ENCODE measurements at regions not wholly inside any gene's neighbourhood (a gene's known extent, or its start where the extent isn't known, plus 50 kb on each side); places are given as distances from the start of the nearest gene placed in this dataset.
"Not testable (repeated sequence)": the region's sequence is repeated elsewhere in the genome, so short reads cannot be mapped to it uniquely, and the experiment has no call there.

- DNase-seq: no peak
Measured at GRCh38 chr1:73770109-73770905, 427.7 kb downstream of the LRRIQ3 start.

- no peak for DNase-seq
Measured at GRCh38 chr1:73766786-73767348, 431.1 kb downstream of the LRRIQ3 start.

DNA sequence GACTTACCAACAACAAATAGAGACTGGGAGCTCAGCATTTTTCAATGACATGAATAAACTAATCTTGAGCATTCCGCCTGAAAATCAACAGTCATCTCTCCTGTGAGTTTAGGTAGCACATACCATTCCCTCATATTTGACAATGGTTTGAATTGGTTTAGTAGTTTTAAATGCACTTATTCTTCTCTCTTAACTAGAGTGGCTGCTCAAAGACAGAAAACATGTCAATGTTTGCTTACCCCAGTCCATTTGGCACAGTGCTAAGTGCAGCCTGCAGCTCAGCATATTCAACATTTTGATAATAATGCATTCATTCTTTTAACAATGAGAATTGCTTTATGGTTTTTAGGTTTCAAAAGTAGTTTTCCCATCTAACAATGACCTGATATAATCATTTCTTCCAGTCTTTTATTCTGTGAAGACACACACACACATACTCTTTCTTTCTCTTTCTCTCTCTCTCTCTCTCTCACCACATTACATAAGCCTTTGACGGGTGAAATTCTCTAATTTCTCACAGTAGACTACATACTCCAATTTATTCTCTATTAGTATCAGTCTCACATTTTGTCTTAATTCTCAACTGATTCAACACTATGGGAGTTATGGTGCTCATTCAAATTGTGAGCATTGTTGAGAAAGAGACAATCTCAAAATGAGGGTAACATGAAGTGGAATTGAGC is 432.3 kb downstream of the LRRIQ3 start:
- DNase-seq: no peak

DNA sequence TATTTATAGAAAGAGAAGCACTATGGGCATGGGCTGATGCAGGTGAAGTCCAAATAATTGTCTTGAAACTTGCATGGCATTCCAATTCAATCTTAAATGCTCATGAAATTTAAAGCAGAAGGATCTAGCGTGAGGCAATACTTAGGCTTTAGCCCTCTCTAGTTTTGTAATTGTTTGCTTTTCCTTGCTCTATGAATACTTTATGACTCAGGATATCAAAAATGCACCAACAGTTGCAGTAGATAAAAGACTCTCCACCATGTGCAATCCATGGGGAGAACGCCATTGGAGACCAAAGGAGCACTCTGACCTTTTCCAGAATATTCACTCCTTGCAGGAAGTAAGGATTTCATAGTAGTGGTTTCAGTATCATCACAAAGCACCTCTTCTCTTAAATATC is 436.4 kb downstream of the LRRIQ3 start:
- no peak for DNase-seq

- no peak for DNase-seq
Measured at GRCh38 chr1:73759011-73759410, 439.0 kb downstream of the LRRIQ3 start.

- DNase-seq: no peak
Measured at GRCh38 chr1:73756817-73757216, 441.2 kb downstream of the LRRIQ3 start.

DNA sequence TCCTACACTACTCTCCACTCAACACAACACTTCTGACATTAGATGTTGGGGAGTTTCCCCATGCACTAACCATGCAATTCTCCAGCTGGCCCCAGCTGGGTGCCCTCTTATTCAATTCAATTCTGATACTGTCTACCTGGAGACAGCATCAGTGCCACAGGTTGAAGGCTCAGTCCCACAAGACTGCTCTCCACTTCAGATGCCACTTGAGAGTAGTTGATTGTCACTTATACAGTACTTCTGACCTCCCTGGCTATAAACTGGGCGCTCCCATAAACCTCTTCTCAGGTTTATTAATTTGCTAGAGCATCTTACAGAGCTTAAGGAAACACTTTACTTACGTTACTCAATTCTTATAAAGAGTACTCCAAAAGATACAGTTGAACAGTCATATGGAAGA is 442.3 kb downstream of the LRRIQ3 start:
- no peak for DNase-seq

DNA sequence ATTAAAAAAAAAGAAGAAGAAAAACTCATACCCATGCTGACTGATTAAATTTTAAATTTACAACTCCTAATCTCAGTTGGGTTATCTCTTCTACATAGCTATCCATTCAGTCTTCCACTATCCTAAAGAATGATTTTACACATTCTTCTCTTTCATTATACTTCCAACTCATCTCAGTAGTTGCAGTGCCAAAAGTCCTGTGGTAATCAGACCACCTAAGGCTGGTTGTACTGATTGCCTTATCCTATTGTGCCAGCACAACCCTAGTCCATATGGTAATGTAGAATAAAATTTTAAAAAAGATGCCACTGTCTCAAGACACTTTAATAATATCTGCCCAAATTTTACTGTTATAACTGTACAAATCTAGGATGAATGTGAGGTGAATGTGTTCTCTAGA is 448.0 kb downstream of the LRRIQ3 start:
- no peak for DNase-seq

DNA sequence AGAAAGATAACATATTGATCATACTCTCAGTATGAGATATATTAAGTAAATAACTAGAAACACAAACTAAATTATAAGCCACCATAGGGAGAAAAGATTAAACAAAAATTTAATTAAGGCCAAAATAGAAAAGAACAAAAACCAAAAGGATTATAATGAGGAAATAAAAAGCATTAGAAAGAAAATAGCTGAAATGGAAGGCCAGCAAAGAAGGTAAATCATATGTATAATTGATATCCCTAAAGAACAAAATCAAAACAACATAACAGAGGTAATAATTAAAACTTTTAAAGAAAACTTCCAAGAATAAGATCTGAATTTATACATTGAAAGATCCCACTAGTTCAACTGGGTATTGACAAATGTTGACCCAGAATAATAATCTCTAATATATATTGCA is 453.0 kb downstream of the LRRIQ3 start:
- DNase-seq: no peak

GRCh38 chr1:73736125-73736524 is 461.9 kb downstream of the LRRIQ3 start:
- DNase-seq: no peak

GRCh38 chr1:73727036-73727435 is 470.9 kb downstream of the LRRIQ3 start:
- no peak for DNase-seq

GRCh38 chr1:73722055-73722454 is 475.9 kb downstream of the LRRIQ3 start:
- DNase-seq: no peak

- DNase-seq: no peak
Measured at GRCh38 chr1:73717976-73718375, 480.0 kb downstream of the LRRIQ3 start.

DNA sequence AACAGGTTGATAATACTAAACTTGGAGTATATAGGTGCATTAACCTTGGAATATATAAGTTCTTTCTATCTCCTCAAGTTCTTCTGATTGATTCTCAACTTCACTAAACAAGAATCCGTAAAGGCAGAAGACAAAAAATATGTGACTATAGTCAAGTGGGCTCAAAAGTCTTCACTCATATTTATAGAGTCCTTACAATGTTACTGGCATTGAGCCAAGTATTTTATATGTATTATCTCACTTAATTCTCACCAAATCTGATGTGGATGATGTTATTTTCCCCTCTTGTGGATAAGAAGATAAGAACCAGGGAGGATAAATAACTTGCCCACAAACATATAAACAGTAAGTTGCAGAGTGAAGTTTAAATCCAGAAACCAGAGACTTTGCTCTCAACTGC is 486.9 kb downstream of the LRRIQ3 start:
- DNase-seq: no peak

DNA sequence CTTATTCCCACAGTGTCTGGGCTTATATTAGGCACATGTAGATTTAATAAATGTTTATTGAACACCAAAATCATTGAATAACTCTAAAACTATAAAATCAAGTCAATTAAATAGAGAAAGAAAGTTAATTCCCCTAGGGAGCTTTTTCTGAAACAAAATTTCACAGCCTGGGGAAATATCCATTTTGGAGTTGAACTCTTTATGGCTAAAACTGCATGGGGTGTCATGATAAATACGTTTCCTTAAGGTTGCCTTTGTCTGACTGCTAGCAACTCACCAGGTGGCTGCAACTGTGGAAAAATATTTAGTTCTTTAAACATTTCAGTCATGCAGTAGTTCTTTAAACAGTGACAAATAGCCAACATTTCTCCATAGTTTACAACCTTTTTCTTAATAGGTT is 496.1 kb downstream of the LRRIQ3 start:
- no peak for DNase-seq

GRCh38 chr1:73676186-73676585 is 521.8 kb downstream of the LRRIQ3 start:
- DNase-seq: no peak

- DNase-seq: no peak
Measured at GRCh38 chr1:73674945-73675561, 522.9 kb downstream of the LRRIQ3 start.

GRCh38 chr1:73673971-73674370 is 524.0 kb downstream of the LRRIQ3 start:
- DNase-seq: no peak

DNA sequence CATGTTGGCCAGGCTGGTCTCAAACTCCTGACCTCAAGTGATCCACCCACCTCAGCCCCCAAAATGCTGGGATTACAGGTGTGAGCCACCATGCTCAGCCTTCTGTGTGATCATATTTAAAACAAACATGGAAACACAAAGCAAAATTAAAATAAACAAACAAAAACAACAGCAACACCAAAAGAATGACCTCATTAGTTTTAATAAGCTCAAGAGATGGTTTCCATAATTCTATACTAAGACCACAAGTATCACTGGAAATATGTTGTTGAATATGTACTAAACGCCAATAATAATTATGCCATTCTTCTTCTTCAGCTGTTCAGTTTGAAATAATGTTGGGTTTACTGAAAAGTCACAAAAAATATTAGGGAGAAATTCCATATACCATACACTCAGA is 526.4 kb downstream of the LRRIQ3 start:
- no peak for DNase-seq

DNA sequence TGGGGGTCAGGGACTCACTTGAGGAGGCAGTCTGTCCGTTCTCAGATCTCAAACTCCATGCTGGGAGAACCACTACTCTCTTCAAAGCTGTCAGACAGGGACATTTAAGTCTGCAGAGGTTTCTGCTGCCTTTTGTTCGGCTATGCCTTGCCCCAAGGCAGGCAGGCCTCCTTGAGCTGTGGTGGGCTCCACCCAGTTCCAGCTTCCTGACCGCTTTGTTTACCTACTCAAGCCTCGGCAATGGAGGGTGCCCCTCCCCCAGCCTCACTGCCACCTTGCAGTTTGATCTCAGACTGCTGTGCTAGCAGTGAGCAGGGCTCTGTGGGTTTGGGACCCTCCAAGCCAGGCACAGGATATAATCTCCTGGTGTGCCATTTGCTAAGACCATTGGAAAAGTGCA is 530.0 kb downstream of the LRRIQ3 start:
- not testable (repeated sequence) for DNase-seq

GRCh38 chr1:73662526-73662925 is 535.5 kb downstream of the LRRIQ3 start:
- no peak for DNase-seq

DNA sequence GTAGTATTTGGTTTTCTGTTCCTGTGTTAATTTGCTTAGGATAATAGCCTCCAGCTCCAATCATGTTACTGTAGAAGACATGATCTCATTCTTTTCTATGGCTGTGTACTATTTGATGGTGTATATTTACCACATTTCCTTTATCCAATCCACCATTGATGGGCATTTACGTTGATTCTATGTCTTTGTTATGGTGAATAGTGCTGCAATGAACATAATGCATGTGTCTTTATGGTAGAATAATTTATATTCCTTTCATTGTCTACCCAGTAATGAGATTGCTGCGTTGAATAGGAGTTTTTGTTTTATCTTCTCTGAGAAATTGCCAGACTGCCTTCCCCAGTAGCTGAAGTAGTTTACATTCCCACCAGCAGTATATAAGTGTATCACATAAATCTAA is 538.8 kb downstream of the LRRIQ3 start:
- DNase-seq: no peak

GRCh38 chr1:73654714-73655113 is 543.3 kb downstream of the LRRIQ3 start:
- DNase-seq: no peak

Data from renal pelvis (tissue), 1 donor.